Muscle layer of duodenum (tissue), 2 donors: ENCODE measurements at regions not wholly inside any gene's neighbourhood (a gene's known extent, or its start where the extent isn't known, plus 50 kb on each side); places are given as distances from the start of the nearest gene placed in this dataset.

Source experiments
- H3K27ac ChIP-seq: one replicate; pipeline ENCODE4 v1.7.0; 2013; ENCODE audit warnings: mild to moderate bottlenecking, low read length
- H3K27me3 ChIP-seq: one replicate; pipeline ENCODE4 v1.7.0; 2013; ENCODE audit warnings: low read depth, mild to moderate bottlenecking, control low read depth, low read length
- H3K36me3 ChIP-seq, 2 donors: one replicate each; pipeline ENCODE4 v1.7.0; 2013; ENCODE audit warnings: low read length in 2 of 2, control low read depth in 1 of 2, mild to moderate bottlenecking in 1 of 2; ENCODE audit not compliant: insufficient read depth in 2 of 2, control insufficient read depth in 1 of 2
- H3K4me1 ChIP-seq, 2 donors: one replicate each; pipeline ENCODE4 v1.7.0; 2013; ENCODE audit warnings: low read length in 2 of 2, mild to moderate bottlenecking in 2 of 2, control low read depth in 1 of 2, moderate library complexity in 1 of 2; ENCODE audit not compliant: insufficient read depth in 2 of 2, control insufficient read depth in 1 of 2
- H3K4me3 ChIP-seq, 2 donors: one replicate each; pipeline ENCODE4 v1.7.0; 2013; ENCODE audit warnings: low read length in 2 of 2, low read depth in 1 of 2, mild to moderate bottlenecking in 1 of 2
- H3K9me3 ChIP-seq, 2 donors: one replicate each; pipeline ENCODE4 v1.7.0; 2013; ENCODE audit warnings: low read length in 2 of 2, control low read depth in 1 of 2, mild to moderate bottlenecking in 1 of 2; ENCODE audit not compliant: control insufficient read depth in 1 of 2
- donor health status: healthy.

DNA sequence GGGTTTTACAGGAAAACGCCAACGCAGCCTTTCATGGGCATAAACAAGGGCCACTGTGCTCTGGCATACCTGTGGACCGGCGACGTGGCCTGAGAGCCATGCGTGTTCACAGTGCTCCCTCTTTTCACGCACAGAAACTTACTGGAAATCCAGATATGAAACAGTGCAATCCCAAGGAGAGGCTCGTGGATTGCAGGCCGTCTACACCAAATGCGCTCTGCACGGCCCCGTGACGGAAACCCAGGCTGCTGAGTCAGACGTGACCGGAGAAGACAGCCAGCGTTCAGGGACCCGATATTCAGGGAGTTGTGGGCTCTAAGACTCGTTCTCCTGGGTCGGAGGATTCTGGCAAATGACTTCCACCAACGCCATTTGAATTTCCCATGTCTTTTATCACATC lies 129.2 kb downstream of the FOXL1 start:
- H3K36me3 ChIP-seq, result no peaks in the 10 kb centered on the region
- H3K9me3 ChIP-seq, result peaks cover 4% of the 10 kb centered on the region in 2 donors
- no peak overlapping the region for H3K4me3 ChIP-seq
- H3K4me1 ChIP-seq, result no peaks in the 10 kb centered on the region
- no peaks in the 10 kb centered on the region for H3K27me3 ChIP-seq
- no peak overlapping the region for H3K27ac ChIP-seq

DNA sequence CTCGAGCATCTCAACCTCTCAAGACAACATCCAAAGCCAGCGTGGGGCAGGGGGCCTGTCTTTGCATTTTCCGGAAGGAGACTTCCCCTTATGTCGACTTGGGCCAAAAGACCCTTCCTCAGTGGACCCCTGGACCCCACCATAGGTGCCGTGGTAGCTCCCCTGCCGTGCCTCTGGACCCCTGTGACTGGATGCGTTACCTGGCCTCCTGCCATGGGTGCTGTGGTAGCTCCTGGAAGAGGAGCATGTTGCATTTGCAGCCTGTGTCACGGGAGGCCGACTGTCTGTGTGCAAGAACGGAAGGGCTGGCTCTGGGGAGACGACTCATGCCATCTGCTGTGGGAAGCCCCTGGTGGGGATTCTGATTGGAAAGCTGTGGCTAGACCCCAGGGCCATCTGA lies 130.1 kb downstream of the FOXL1 start:
- Histone ChIP-seq H3K27ac (no peak overlapping the region), H3K9me3 (peaks cover 4% of the 10 kb centered on the region in 2 donors), H3K27me3 (no peaks in the 10 kb centered on the region), H3K36me3 (no peaks in the 10 kb centered on the region), H3K4me1 (no peaks in the 10 kb centered on the region), H3K4me3 (no peak overlapping the region)

DNA sequence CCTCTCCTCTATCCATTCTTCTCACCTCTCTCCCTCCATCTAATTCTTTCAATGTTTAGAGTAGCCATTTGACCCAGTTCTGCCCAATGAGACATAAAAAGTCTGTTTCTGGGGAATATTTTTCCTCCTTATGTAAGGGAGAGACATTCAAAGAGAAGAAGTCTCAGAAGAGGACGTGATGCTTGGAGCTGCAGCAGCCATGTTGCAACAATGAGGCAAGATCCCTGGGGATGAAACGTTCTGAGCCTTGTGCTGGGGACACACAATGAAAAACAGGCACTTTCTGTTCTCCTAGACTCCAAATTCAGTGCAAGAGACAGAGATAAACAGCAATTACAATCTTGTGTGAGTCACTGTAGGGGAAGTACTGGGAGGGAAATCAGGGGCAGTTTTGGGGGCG lies 130.8 kb downstream of the FOXL1 start:
- H3K4me1 ChIP-seq, result no peaks in the 10 kb centered on the region
- no peaks in the 10 kb centered on the region for H3K27me3 ChIP-seq
- peaks cover 4% of the 10 kb centered on the region in 2 donors for H3K9me3 ChIP-seq
- no peak overlapping the region for H3K4me3 ChIP-seq
- no peak overlapping the region for H3K27ac ChIP-seq
- no peaks in the 10 kb centered on the region for H3K36me3 ChIP-seq

- peaks cover 4% of the 10 kb centered on the region in 2 donors for H3K9me3 ChIP-seq
- H3K4me3 ChIP-seq, result no peak overlapping the region
- H3K27ac ChIP-seq, result no peak overlapping the region
- H3K27me3 ChIP-seq, result no peaks in the 10 kb centered on the region
- no peaks in the 10 kb centered on the region for H3K4me1 ChIP-seq
- H3K36me3 ChIP-seq, result no peaks in the 10 kb centered on the region
Observed at GRCh38 chr16:86709902-86710601, 131.7 kb downstream of the FOXL1 start.

GRCh38 chr16:86710602-86710950 lies 132.2 kb downstream of the FOXL1 start:
- H3K4me1 ChIP-seq, result no peaks in the 10 kb centered on the region
- H3K27ac ChIP-seq, result no peak overlapping the region
- H3K4me3 ChIP-seq, result no peak overlapping the region
- no peaks in the 10 kb centered on the region for H3K27me3 ChIP-seq
- peaks cover 4% of the 10 kb centered on the region in 2 donors for H3K9me3 ChIP-seq
- H3K36me3 ChIP-seq, result no peaks in the 10 kb centered on the region

DNA sequence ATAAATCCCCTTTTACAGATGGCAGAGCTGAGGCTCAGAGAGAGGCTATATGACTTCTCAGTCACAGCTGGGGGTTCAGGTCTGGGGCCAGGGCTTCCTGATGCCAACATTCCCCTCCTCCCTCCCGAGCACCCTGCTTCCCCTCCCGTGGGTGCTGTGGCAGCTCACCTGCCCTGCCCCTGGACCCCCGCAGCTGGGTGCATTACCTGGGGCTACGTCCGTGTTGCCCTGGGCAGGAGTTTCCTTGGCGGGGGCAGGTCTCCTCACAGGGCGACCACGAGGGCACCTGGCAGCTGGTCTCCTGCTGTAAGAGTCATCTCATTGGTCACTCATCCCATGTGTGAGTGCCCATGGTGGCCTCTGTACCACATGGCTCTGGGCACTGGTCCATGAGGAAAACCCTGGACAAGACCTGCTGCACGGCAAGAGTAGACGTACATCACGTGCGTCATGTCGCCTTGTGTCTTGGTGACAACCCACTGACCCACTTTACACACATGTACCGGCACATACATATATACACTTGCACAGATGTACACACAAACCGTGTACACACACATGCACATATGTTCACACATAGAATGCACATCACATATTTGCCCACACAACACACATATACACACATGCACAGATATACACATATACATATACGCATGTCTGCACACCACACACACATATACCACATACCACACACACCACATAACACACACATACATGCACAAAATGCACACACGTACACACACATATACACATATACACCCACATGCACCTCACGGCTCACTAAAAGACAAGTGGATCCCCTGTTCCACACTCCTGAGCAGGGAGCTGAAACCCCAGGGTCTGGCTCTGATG lies 134.0 kb downstream of the FOXL1 start:
- no peaks in the 10 kb centered on the region for H3K36me3 ChIP-seq
- peaks cover 3% of the 10 kb centered on the region for H3K27me3 ChIP-seq
- no peak overlapping the region for H3K4me3 ChIP-seq
- no peaks in the 10 kb centered on the region for H3K4me1 ChIP-seq
- H3K9me3 ChIP-seq, result peaks cover 4% of the 10 kb centered on the region in 2 donors
- no peak overlapping the region for H3K27ac ChIP-seq

- Histone ChIP-seq H3K9me3 (peaks cover 4% of the 10 kb centered on the region in 2 donors), H3K4me3 (no peak overlapping the region), H3K27ac (no peak overlapping the region), H3K36me3 (no peaks in the 10 kb centered on the region), H3K4me1 (no peaks in the 10 kb centered on the region), H3K27me3 (peaks cover 3% of the 10 kb centered on the region)
Observed at GRCh38 chr16:86713021-86713631, 134.8 kb downstream of the FOXL1 start.

DNA sequence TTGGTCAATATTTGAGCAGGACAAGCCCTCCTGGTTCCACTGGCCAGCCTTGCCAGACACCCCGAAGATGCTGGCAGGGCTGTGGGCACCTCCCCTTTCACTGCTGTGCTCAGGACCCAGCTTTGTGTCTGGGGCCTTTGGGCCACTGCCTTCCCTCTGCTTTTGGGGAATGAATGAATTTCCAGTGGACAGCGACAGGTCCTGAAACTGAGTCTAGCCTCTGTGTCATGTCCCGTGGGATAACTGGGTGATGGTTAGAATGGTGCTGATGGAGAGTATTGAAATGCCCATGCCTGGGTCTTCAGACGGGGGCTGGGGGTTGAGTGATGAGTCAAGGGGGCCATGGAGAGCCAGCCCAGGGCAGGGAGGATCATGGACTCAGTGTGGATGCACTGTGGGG lies 135.8 kb downstream of the FOXL1 start:
- Histone ChIP-seq H3K4me3 (no peak overlapping the region), H3K27me3 (peaks cover 3% of the 10 kb centered on the region)

GRCh38 chr16:86716649-86717048 lies 138.3 kb downstream of the FOXL1 start:
- Histone ChIP-seq H3K36me3 (no peaks in the 10 kb centered on the region), H3K9me3 (no peaks in the 10 kb centered on the region), H3K4me1 (no peaks in the 10 kb centered on the region), H3K4me3 (no peak overlapping the region), H3K27ac (no peak overlapping the region), H3K27me3 (peaks cover 3% of the 10 kb centered on the region)

More for the DNA sequence above, 135.8 kb downstream of the FOXL1 start:
- no peaks in the 10 kb centered on the region for H3K36me3 ChIP-seq
- H3K9me3 ChIP-seq, result peaks cover 2% of the 10 kb centered on the region in 2 donors
- H3K27ac ChIP-seq, result no peak overlapping the region
- no peaks in the 10 kb centered on the region for H3K4me1 ChIP-seq

DNA sequence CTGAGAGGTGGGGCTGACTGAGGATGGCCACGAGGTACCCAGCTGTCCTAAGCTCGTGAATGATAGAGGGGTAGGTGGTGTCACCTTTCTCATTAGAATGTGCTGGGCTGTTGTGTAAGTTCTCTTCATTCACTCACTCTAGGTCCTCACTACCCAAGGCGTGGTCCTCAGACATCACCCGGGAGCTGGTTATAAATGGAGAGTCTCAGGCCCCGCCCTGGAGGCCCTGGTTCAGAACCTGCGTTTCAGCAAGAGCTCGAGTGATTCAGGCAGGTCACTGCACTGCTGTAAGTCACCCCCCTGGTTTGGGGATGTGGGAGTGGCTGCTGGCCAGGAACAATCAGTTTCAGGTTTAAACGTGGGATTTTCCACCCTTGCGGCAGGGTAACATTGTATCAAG lies 139.8 kb downstream of the FOXL1 start:
- Histone ChIP-seq H3K36me3 (no peaks in the 10 kb centered on the region), H3K27me3 (peaks cover 3% of the 10 kb centered on the region), H3K4me1 (no peaks in the 10 kb centered on the region), H3K9me3 (no peaks in the 10 kb centered on the region), H3K4me3 (no peak overlapping the region), H3K27ac (no peak overlapping the region)

GRCh38 chr16:86722970-86723369 lies 144.6 kb downstream of the FOXL1 start:
- Histone ChIP-seq H3K36me3 (no peaks in the 10 kb centered on the region), H3K27me3 (no peaks in the 10 kb centered on the region), H3K4me3 (no peak overlapping the region), H3K4me1 (no peaks in the 10 kb centered on the region), H3K9me3 (no peaks in the 10 kb centered on the region), H3K27ac (no peak overlapping the region)
